Tibial nerve (tissue), 4 donors: ENCODE measurements at regions not wholly inside any gene's neighbourhood (a gene's known extent, or its start where the extent isn't known, plus 50 kb on each side); places are given as distances from the start of the nearest gene placed in this dataset.

Source experiments
- EP300 ChIP-seq, 2 donors: sonication (generic); formaldehyde crosslinking; IDR thresholded peaks; one replicate each; pipeline ENCODE4 v1.6.1; 2017; ENCODE audit warnings: antibody characterized with exemption in 2 of 2, mild to moderate bottlenecking in 1 of 2
- POLR2A ChIP-seq, 2 donors: fragments of 450-650 bp; IDR thresholded peaks; one replicate each; pipeline ENCODE4 v1.6.1; 2017; ENCODE audit warnings: antibody characterized with exemption in 2 of 2, mild to moderate bottlenecking in 2 of 2, moderate library complexity in 2 of 2
- TF ChIP-seq, protein P1 (sequence below), 5 experiments: fragments of 200-600 bp in 3 of 5; fragments of 450-650 bp in 2 of 5; sonication (generic) in 3 of 5; IDR thresholded peaks; one replicate each; pipeline ENCODE4 v1.5.1; 2016 to 2019; ENCODE audit warnings: antibody characterized with exemption in 5 of 5, mild to moderate bottlenecking in 3 of 5, moderate library complexity in 2 of 5

GRCh38 chr11:23573429-23573828 is 713.2 kb upstream of the CCDC179 start:
- TF ChIP-seq, protein P1, sequence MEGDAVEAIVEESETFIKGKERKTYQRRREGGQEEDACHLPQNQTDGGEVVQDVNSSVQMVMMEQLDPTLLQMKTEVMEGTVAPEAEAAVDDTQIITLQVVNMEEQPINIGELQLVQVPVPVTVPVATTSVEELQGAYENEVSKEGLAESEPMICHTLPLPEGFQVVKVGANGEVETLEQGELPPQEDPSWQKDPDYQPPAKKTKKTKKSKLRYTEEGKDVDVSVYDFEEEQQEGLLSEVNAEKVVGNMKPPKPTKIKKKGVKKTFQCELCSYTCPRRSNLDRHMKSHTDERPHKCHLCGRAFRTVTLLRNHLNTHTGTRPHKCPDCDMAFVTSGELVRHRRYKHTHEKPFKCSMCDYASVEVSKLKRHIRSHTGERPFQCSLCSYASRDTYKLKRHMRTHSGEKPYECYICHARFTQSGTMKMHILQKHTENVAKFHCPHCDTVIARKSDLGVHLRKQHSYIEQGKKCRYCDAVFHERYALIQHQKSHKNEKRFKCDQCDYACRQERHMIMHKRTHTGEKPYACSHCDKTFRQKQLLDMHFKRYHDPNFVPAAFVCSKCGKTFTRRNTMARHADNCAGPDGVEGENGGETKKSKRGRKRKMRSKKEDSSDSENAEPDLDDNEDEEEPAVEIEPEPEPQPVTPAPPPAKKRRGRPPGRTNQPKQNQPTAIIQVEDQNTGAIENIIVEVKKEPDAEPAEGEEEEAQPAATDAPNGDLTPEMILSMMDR (IDR thresholded peaks at IDR 0.05), result no peak
- TF ChIP-seq EP300 (IDR thresholded peaks at IDR 0.05) (no peak), POLR2A (IDR thresholded peaks at IDR 0.05) (no peak)
